GM21526 (cell line): ENCODE measurements at regions not wholly inside any gene's neighbourhood (a gene's known extent, or its start where the extent isn't known, plus 50 kb on each side); places are given as distances from the start of the nearest gene placed in this dataset.

ENCODE experiments used
- ATAC-seq: cut with Tn5 transposase; IDR thresholded peaks from one replicate; pipeline ENCODE4 v1.9.1; 2021; ENCODE audit warnings: moderate library complexity; ENCODE audit not compliant: unreplicated experiment, low FRiP score

DNA sequence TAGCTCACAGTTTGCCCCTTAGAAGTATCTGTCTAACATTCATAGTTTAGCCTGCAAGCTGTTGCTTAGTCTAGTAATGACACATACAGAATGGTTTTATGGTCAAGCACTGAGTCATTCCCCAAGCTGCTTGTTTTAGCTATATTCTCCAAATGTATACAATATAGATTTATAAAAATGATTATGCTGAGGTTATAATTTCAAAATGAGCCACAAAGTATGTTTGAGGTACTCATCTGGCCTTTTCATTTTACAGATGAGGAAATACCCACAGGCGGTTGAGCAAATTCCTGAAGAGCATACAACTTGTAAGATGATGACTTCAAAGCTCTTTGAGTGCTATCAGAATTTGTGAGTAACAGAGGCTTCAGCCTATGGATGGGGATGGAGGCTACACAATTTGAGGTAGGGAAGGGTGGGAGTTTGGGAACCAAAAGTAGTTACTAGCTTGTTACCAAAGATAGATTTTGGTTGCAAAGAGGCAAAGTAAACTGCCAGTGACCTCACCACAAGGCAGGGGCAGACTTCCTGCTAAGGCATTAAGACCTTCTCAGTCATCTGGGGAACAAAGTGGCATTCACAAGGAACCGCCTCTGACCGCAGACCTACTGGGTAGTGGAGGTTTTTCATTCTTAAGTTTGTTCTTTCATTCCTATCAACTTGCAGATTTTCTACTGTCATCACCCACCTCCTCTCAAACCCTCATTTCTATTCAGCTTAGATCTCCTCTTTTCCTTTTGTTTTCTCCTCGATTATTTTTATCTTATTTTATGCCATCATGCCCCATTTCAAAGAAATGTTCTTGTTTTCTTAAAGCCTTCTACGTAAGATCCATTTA is 257.2 kb upstream of the NECTIN3 start:
- peak; percentile 81 for ATAC-seq

DNA sequence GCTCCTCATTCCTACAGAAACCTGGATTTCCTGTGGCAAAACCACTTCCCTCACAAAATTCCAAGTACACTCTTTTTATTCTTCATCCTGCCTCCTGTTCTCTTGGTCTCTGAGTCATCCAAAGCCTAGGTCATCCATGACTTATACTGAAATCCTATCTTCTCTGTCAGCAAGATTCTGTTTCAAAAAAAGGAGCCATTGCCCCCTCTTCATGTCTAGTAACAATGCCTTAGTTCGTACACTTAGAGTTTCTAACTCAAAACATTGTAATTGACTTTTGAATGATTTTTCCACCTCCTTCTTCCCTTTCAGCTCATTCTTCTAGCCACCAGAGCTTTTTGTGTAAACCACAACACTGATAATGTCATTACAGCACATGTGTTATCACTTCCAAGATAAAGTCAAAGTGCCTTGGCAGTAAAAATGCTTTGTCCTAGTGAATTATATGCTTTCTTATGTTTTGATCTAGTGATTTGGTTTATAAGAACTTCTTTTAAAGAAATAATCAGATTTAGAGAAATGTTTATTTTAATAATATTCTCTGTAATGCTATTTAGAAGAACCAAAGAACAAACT is 256.5 kb upstream of the NECTIN3 start:
- no peak for ATAC-seq

DNA sequence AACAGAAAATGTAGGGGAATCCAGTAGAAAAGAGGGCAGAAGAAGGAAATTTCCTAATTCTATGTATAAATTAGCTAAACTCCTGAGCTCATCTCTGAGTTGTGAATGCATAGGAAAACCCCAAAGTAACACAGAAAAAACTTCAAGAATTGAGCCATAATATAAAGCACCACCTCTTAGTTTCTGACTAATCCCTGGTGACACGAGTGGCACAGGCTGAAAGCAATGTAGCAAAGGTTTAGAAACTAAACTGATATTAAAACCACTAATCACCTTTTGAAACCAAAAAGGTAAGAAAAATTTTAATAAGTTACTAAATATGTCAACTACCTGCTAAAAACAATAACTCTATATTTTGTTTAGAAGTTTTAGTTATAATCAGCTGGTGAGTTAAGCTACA is 255.6 kb upstream of the NECTIN3 start:
- ATAC-seq = no peak

DNA sequence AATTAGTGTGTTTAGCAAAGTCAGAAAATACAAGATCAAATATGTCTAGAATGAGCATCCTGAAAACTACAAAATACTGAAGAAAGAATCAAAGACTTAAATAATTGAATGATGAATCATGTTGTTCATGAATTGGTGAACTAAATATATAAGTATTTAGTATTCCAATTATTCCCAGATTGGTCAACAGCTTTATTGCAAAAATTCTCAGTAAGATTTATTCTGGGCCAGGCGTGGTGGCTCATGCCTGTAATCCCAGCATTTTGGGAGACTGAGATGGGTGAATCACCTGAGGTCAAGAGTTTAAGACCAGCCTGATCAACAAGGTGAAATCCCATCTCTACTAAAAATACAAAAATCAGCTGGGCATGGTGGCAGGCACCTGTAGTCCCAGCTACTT is 250.0 kb upstream of the NECTIN3 start:
- ATAC-seq = no peak

DNA sequence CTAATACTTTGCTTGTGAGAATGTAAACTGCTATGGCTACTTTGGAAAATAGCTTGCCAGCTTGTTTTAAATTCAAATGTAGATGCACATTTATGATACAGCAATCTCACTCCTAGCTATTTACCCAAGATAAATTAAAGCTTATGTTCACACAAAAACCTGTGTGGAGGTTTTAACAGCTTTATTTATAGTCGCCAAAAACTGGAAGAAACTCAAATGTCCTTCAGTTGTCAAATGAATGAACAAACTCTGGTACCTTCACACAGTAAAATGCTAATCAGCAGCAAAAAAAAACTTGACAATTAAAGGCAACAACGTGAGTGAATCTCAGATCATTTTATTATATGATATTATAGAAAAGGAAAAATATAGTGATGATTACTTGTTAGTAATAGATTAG is 248.6 kb upstream of the NECTIN3 start:
- ATAC-seq = no peak

DNA sequence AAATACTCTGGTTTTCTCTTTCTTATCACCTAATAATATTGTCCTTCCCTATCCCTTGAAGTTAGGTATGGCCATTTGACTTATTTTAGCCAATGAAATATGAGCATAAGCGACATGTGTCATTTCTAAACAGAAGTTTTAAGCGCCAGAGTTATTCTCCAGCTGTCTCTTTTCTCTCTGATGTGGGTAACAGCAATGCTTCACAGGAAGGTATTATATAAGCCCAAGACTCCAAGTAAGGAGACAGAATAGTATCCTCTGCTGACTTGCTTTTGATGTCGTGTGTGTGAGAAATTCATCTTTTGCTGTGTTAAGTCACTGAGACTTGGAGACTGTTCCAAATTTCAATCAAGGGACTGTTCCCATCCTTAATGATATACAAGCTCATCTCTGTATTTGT is 224.6 kb upstream of the NECTIN3 start:
- no peak for ATAC-seq

DNA sequence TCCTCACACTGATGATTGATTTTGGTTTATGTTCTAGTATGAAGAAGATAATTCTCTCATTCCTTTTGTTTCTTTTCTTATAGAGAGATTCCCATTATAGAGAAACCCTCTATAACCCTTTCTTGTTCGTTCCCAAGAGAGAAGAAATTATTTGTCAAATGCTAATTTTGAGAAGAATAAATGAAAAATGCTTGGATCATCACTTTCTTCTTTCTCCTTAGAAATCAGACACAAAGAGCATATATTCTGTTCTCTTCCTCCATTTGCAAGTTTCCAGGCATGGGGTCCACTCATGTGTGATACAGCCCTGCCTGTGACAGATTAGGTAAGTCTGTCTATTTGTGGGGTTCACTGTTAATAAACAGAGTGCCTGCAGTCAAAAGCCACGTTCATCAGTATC is 222.6 kb upstream of the NECTIN3 start:
- no peak for ATAC-seq

DNA sequence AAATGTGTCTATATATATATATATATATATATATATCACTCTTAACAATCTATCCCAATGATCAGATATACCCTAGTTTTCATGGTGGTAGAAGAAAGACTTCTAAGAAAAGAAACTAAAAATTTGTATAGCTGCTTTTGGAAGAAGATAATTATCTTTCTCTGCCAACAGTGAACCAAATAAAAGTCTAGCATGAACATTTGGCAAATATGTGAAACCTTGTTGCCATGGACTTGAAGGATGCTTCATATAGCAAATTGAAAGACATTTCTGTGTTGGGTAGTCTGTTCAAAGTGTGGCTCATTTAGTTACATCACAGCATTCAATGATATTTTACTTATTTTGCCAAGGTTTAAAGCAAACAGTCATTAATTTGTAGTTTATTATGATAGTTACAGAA is 219.9 kb upstream of the NECTIN3 start:
- ATAC-seq = no peak

DNA sequence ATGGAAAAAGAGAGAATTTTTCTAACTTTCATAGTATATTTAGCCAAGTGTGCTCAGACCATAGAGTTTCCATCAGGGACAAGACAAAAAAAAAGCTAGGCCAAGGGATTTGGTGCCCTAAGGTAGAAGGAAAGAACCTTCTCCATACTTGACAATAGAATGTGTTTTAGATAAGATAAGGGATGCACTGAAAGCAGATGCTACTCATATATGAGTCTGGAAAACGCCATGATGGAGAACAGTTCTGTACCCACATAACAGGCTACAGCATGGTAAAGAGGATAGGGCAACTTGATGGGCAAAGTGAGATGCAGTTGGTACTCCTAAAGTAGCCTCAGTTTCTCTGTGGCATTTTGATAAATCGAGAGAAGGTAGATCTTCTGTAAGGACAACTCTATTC is 216.4 kb upstream of the NECTIN3 start:
- ATAC-seq = no peak

DNA sequence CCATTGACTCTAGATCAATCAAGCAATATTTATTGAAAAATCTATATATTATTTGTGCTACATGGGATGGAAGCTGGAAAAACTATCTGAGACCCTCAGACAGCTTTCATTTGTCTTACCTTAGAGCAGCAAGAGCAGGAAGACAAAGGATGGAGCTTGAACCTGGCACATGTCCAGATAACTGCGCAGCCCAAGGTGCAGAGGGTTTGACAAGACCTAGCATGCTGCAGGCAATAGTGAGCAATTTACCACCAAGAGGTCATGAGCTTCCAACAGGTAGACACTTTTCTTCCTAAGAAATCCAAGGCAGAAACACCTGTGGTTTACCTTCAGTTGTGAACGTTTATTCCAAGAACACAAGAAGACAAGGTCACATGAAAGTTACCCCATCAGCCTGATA is 214.7 kb upstream of the NECTIN3 start:
- ATAC-seq = no peak

DNA sequence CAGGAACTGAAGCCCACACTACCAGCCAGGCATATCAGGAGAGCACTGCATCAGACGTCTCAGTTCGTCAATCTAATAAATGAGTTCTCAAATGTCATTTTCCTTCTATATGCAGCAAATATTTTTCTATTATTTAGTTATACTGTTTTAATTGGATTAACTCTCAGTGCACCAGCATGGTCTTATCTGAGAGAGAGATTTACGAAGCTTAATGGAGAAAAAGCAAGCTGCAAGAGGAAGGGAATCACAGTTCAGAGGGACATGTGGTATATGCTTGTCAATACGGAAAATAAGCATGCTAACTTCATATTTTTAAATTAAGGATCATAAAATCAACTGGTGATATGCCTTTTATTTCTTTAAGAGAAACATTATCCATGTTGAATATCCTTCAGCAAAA is 213.1 kb upstream of the NECTIN3 start:
- no peak for ATAC-seq

DNA sequence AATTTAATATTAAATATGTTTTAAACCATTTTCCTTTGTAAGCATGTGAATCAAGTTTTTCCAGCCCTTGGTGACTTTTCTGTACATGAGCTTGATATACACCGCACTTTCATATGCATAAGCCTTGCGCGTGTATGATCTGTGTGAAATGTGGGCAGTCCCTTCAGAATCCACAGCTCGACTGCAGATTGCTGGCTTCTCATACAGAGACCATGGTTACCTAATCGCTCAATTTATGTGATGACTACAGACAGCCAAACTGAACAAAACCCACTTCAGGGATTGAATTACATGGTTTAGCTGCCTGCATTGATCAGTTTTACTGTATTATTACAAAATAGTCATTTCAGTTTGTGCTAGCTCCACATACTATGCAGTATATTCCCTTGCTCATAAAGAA is 212.3 kb upstream of the NECTIN3 start:
- no peak for ATAC-seq

DNA sequence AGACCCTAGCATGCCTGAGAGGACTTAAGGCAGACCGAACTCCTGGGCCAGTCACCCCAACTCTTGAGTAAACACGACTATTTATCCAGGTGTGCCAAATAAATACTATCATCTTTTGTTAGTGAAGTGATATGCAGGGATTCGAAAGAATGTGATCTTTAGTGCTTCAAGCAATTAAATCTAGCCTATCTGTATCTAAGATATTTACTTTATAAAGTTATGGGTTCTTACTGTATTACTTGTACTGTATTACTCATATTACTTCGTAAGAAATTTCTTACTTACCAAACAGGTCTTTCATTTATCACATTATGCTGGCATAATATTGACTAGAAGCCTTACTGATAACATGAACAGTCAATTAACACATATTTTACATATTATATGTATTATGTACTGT is 211.6 kb upstream of the NECTIN3 start:
- ATAC-seq = no peak

DNA sequence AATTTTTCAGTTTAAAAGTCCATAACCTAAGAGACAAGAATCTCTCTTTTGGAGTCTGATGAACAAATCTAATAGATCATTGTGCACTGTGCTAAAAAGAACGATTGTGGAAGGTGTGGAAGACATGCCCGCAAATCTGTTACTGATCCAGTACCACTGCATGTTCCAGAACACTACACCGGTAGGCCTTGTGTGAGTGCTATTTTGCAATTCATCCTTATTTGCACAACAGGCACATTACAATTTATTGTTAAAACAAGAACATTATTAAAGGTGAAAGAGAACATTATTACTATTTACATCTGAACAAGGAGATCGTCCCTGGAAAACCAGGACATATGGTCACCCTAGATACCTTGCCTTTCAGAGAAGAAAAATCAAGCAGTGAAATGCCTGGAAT is 205.7 kb upstream of the NECTIN3 start:
- ATAC-seq = no peak

DNA sequence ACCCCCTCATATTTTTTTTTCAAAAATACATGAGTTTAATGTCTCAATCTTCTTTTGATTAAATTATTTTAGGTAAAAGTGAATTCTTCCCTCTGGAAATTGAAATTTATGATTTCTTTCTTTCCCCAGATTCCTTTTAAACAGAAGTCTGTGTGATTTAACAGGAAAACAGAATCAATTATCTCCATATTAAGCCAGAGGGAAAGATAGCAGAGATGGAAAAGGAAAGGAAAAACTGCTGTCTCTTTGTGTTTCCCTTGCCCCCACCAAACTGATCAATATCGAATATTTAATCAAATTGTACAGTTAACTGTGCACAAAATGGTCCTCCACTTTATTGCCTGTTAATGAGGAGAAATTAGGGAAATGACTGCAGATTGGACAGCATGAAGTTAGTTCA is 203.5 kb upstream of the NECTIN3 start:
- no peak for ATAC-seq

DNA sequence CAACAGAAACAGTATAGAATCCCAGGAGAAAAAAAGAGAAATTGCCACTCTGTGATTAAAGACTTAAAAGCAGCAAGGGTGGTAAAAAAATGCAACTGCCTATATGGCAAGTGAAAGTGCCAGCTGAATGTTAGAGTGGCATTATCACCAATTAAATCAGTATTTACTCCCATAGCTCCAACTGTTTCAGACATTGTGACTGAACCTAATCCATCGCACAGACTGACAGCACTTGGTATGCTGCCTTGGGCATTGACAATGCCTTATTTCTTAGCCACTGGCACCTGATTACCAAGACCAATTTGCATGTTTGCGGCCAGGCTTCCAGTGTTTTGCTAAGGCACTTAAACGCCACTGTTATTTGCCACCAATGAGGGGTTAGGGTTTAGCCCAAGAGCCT is 201.9 kb upstream of the NECTIN3 start:
- no peak for ATAC-seq

DNA sequence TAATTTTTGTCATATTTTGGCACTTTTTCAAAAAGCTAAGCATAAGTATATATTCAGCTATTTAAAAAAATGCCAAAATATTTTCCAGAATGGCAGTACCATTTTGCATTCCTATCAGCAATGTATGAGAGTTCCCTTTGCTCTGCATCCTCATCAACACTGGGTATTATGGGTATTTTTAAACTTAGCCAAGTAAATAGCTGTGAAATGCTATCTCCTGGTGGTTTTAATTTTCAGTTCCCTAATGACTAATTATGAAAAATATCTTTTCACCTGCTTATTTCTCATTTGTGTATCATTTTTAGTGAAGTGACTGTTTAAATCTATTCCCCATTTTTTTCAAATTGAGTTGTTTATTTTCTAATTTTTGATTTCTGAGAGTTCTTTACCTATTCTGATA is 199.7 kb upstream of the NECTIN3 start:
- ATAC-seq = no peak

DNA sequence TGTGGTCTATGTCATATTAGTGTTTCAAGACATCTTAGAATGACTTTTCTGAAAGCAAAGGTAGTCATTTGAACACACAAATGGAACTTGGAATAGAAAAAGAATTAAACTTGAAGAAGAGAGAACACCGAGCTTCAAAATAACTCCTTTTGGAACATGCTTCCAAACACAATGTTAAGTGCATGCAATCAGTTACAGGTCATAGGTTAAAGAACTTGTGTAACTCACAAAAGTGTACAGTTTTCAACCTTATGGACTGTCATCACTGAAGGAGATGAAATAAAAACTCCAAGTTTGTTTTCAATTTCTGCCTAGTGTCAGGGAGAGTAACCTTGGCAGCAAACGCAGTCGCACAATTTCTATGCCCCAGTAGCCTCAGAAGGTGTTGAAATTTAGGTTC is 192.9 kb upstream of the NECTIN3 start:
- ATAC-seq = no peak

DNA sequence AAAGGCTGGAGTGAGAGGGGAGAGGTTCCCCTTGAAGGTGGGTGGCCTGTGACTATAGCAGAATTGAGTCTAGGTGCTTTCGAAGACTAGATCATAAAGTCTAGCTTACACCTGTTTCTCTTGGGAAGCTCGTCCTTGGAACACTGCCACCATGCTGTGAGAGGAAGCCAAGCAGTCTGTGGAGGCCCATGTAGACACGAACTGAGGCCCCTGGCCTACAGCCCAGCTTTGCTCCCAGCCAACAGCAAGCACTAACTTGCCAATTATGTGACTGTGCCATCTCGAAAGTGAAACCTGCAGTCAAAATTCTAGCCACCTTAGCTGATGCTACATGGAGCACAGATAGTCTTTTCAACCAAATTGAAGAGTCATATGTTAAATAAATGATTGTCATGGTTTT is 190.5 kb upstream of the NECTIN3 start:
- ATAC-seq = no peak

DNA sequence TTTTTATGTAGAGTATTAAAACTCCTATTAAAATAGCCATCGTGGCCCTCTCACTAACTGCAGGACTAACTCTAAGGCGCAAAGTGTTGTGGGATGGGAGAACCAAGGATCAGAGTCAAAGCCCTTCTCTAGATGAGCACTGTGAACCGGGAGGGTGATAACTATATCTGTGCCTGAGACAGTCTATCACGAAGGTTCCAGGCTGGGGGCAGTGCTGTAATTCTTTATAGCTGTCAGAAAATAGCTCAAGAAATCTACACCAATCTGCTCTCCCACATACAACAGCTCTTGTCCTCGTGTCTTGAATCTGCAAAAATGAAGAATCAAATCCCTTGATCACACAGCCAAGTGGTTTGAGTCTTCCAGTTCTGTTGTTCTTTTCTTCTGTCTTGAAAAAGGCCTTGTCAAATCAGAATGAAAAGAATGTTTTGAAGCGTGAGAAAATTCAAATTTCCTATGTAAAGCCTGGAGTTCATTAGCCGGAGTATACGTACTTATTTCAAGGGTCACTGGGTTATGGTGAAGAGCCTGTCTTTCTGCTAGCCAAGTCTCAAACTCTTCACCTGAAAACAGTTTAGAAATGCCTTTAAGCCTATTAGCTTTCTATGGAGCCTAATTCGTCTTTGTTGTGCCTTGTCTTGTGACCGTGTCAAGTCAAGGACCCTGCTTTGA is 185.3 kb upstream of the NECTIN3 start:
- no peak for ATAC-seq

DNA sequence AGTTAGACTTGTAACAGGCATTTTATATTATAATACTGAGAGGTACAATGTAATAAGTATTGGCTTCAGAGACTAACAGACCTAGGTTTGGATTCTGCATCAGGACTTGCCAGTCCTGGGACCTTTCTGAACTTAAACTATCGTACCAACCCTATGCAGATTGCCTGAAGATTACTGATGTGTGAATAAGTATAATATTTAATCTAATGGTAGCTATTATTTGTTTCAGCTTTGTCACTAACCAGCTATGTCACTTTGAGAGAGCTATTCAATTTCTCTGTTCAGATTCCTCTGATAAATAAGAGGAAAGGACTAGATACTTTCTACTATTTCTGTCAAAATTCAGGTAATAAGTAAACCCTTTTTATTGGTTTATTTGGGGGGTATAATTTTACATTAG is 184.4 kb upstream of the NECTIN3 start:
- ATAC-seq = no peak
